IPS DF 4.7 (cell line): ENCODE measurements at regions not wholly inside any gene's neighbourhood (a gene's known extent, or its start where the extent isn't known, plus 50 kb on each side); places are given as distances from the start of the nearest gene placed in this dataset.

Experiments used
- DNase-seq: peaks from one replicate; pipeline ENCODE4 v3.0.0-alpha.2; 2013; ENCODE audit warnings: low spot score; ENCODE audit errors: extremely low read depth

DNA sequence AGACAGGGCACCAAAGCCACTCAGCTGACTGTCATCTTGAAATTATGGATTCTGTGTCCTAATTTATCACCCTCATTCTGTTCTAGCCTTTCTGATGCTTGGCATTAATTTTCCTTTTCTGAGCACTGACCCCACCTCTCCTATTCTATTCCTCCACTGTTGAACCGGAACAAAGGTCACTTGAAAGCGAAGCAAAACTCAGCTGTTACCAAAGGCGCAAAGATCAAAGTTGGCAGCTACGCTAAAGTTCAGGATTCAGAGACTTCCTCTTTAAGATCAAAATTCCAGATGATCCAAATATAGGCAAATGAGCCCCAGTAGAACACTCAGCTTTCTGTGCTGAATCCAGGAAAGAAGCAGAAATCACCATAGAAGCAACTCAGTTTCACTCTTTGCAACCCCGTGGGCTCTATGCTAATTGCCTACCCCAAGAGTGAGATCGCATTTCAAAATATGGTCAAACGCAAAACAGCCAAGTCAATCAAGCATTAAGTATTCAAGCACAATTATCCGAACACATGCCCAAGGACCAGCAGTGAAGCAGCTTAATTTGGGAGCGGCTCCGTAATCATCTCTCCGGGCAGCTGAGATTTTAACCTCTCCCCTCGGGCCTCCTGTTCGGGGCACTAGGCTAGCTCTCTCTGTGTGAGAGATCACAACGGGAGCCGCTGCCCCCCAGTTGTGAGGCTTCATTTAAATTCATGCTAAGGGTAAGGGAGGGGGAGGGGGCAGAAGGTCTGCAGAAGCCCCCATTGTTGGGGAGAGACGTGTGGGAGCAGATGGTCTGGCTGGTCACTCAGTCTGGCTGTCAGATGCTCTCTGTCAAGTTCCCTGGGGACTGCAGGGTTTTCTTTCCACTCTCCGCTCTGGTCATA lies 288.6 kb downstream of the ELAVL2 start:
- DNase-seq, result no peak

DNA sequence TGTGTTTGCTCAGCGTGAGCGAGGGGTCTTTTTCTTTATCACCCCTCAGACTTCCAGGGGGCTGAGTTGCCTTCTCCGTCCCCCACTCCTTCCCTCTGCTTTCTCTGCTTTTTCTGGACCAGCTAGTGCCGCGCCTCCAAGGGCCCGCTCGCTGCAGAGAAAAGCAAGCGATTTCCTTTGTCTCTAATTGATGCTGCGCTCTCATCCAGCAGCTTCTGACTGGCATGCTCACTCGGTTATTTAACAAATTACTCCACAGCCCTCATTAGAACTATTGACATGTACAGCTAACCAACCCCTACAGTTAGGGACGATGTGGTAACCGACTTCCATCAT lies 288.0 kb downstream of the ELAVL2 start:
- DNase-seq, result no peak

DNA sequence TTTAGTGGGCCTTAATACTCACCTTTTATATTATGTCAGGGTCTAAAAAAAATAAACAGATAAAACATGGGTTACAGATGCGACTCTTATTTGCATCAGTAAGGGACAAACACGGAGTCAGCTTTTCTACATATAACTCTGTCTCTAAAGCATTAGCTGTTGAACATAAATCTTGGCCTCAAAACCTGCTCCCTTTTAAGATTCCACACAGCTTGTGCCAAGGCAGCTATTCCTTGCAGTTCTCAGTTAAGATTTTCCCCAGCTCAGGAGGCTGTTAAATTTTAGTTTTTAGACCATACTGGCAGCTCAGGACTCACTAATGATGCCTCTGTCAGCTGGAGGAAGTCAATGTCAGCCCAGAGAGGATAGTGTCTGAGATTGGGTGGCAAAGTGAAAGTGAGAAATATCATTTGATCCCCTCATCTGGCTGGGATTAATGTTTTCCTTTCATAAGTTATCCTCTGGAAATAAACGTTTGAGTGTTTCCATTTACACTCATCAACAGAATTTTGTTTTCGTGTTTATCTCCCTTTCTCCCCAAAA lies 287.5 kb downstream of the ELAVL2 start:
- no peak for DNase-seq

DNA sequence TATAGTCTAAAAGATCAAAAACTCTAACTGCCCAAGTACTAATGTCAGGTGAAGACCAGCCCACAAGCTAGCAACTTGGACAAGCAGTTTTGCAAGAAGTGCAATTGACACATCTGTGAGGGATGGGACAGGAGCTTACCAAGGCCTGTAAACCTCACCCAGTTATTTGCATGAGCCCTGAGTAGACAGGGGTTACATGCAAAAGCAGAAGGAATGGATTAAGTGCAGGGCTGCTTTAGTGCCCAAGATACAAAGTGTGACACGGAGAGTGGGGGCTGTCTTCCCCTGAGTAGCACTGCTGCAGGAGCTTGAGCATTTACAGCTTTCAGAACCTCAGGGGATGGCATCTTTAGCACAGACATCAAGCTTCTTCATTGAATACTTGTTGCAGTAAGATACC lies 286.7 kb downstream of the ELAVL2 start:
- DNase-seq, result no peak

DNA sequence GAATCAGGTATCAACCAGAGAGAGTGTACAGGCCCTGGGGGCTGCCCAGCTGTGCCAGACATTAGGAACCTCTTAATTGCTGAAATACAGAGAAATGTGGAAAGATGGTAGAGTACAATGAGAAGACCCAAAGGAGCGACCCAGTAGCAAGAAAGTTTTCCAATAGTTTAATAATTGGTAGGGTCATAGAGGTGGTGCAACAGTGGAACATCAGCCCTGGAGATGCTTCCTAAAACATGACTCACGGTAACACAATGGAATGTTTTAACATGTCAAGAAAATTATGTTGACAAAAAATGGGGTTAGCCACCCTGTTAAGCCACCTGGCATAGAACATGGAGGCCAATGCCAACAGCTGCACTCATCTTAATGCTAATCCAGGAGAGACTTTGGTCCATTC lies 284.1 kb downstream of the ELAVL2 start:
- no peak for DNase-seq

DNA sequence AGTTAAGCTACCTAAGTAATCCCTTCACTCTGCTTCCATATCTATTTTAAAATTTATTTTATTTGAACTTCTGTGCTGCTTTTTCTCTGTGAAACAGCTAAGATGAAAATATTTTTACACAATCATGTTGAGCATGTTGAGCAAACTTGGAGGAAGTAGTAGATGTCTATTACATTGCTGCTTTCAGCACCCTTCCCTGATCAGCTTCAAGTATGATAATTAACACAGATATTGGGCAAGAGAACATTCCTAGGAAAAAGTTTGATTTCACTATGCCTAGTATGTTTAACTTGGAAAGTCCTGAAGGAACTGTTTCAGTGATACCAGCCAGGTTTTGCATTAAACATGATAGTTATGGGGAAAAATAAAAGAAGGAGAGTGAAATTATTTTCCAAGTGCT lies 283.6 kb downstream of the ELAVL2 start:
- no peak for DNase-seq

DNA sequence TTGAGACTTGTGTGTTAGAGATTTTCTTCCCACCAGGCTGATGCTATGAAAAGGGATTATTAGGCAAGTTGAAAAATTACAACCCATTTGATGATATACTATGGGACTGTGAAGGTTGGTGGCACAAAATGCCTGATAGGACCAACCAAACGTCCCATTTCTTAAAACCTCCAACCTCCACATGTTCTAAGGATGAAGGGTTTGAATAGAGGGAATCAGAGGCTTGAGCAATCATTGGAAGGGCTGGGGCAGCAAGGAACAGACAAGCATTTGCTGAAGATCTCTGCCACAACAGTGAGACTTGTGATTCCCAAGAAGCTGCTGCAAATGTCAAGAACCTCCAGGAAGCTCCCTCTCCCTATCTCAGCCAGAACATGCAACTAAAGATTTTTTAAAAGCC lies 283.1 kb downstream of the ELAVL2 start:
- DNase-seq, result no peak

DNA sequence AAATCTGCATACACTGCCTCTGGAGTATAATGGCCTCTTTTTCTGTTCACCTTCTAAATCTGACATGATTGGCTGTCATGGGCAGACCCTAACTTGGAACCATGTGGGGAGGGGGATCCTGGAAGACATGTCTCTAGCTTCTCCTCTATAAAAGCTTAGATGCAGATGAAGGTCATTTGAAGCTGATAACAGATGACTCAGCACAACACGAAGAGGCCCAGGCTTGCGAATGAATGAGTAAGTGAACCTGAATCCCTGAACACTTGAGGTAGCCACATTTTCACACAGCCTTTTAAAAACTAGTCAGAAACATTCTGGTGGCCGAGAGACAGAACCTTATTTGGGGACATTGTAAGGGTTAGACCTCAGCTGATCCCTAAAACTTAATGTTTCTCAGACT lies 282.6 kb downstream of the ELAVL2 start:
- DNase-seq, result no peak

DNA sequence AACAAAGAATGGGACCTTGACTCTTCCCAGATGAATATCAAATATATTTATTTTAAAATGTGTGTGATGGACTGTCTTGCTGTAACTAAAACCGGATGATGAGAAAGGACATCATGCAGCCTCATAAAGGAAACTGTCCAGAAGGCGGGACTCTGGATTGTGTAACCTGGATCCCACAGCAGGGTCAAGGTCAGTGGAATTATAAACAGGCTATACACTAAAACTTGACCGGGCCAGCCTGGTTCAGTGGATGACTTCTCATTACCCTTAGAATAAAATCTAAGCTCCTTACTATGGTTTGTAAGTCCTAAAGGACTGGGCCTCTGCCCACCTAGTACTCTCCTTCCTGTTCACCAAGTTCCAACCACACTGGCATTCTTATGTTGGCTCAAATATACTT lies 280.3 kb downstream of the ELAVL2 start:
- no peak for DNase-seq

DNA sequence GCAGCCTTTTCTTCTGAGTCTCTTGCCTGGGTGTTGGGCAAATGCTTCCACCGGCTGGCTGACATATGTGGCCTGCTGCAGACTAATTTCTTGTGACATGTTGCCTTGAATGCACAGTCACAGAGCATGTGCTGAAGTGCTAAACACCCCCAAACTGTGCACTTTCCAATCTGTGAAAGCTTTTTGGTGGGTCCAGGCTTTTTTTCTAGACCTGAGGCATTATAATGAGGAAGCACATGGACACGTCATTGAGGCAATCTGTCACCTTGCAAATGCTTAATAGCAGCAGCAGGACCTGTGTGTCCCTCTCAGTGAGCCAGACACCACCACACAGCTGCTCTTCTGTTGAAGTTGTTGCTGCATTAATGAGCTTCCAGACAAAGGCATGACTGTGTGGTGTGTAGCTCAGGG lies 274.7 kb downstream of the ELAVL2 start:
- no peak for DNase-seq

DNA sequence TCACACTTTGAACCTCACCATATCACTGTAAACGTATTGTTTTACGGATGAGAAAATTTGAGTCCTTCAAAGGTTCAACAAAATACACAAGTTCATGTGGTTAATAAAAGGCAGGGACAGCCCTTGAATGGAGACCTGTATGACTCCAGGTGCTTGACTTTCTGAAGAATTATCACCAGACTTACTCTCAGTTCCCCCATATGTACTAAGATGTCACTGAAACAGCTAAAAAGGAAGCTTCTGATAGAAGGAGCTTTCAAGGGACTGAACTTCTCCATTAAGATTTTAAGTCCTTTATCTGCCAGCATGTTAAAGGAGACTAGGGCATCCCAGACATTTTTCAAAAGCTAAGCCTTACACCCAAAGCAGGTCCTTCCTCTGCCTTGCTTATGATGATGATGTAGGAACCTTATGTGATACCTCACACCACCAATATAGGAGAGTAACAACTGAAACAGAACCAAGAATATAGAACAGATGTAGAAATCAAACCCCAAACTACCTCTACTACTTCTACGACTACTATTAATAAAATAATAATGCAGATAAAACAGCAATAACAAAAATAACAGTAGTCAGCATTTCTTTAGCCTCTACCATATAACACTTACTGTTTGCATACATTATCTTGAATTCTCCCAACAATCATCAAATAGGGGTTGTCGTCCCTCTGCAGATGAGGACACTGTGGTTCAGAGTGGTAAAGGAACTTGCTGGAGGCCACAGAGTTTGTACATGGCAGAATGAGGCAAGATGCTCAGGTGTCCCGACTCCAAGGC lies 273.9 kb downstream of the ELAVL2 start:
- DNase-seq, result no peak

DNA sequence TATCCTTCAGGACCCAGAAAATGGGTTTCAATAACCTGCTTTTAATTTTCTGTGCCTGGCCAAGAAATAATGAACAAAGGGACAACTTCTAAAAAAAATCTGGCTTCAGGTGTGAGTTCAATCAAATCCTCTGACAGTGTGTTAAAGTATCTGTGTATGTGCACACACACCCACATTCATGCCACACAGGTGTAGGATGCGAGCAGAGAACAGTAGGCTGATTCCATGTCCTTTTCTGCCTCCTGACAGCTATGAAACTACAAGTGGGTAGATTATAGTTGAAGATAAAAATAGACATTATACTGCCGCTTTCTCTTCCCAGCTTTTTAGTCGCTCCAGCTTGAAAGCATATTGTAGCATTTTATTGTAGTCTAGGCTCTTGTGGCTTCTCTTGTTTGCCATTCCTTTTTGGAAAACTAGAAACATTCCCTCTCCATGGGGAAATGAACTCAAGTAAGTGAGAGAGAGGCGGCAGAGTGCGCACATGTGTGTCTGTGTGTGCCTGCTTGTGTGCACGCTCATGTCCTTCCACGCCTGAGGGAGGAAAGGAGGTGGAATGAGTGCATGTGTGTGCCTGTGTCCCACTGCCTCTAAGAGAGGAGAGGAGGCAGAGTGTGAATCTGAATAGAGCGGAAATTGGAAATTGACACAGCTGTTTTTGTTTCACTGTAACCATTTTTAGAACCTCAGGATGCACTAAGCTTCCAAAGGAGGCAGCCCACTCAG lies 273.0 kb downstream of the ELAVL2 start:
- DNase-seq, result no peak

DNA sequence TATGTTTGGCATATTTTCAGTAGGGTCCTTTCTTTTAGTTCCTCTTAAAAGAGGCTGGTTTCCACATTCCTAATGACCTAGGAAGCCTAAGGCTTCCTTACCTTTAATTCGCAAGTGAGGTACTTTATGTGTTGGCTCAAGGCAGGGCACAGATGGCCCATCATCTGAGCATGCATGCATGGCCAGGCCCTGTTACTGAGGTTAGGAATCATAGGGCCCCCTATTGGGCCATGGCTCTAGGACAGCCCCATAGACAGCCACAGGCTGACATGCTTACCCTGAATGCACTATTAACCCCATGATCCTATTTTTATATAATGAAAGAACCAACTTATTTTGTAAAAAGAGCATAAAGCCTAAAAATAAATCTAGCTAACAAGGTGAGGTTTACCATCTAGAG lies 271.4 kb downstream of the ELAVL2 start:
- no peak for DNase-seq

DNA sequence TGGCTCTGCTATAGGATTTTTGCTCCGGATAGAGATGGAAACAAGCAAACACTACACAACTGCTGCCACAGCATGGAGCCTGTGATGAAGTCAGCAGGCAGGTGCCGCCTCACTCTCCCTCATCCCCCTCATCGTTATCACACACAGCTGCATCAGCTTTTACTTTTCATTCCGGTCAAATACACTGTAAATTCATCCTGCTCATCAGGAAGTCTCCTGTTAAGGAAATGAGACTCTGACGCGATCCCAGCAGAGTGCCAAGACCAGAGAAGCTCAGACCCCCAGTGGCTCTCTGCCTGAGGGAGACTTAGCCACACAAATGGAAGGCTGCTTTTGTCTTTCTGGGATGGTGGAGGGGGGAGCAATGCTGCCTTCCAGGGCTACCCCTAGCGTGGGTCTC lies 270.2 kb downstream of the ELAVL2 start:
- no peak for DNase-seq

DNA sequence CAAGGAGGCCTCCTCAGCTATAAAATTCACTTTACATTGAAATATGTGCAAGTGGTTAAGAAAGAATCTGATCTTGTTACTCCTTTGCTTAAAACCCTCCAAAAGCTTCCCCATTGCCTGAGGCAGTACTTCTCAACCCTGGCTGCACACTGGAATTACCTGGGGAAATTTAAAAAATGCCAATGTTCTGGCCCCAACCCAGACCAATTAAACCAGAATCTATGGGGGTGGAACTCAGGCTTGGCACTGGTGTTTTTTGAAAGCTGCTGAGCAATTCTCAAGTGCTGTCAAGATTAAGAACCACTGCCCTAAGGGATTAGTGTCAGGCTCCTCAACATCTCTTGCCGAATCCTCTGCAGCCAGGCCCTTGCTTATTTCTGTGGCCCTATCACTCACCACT lies 269.6 kb downstream of the ELAVL2 start:
- DNase-seq, result no peak

DNA sequence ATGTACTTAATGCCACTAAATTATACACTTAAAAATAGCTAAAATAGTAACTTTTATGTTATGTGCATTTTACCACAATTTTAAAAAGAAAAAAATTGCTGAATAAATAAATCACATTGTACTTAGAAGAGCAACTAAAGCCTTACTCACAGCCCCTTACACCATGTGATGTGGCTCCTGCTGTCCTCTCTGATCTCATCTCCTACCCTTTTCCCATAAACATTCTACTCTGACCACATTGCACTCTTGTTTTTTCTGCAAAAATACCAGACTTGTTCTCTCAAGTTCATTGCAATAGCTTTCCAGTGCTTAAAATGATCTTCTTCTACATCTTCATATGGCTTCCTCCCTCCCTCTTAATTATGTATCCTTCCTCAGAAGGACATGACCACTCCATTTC lies 268.4 kb downstream of the ELAVL2 start:
- DNase-seq, result no peak

DNA sequence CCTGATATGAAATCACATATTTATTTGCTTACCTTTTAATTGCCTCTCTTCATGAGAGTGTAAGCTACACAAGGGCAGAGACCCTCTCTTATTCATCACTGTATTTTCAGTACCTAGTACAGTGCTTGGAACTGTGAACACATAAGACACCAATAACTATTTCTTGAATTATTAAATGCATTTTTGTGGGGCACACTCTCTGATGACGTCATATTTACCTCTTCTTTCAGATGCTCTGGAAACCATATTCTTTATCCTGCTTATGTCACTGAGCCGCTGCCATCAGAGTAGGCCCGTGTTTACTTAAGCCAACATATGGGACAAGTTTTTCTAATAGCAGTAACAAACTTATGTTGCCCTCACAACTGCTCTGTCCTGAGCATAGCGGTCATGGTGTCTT lies 266.5 kb downstream of the ELAVL2 start:
- DNase-seq, result no peak

DNA sequence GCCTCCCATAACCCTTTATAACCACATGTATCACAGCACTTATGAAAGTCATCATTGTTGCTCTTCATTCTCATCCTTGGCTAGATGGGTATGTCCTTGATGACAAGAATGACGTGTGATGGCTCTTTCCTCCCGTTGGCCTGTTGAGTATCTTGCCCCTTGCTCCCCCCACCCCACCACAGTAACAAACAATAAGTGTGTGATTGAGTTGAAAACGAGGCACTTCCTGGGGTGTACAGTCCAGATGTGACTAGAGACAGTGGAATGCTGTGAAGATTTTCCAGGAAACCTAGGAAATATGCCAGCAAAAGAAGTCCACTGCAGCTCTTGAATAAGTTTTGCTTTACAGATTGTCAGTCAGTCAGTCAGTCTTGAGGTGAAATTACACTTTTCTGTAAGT lies 262.5 kb downstream of the ELAVL2 start:
- DNase-seq, result no peak

DNA sequence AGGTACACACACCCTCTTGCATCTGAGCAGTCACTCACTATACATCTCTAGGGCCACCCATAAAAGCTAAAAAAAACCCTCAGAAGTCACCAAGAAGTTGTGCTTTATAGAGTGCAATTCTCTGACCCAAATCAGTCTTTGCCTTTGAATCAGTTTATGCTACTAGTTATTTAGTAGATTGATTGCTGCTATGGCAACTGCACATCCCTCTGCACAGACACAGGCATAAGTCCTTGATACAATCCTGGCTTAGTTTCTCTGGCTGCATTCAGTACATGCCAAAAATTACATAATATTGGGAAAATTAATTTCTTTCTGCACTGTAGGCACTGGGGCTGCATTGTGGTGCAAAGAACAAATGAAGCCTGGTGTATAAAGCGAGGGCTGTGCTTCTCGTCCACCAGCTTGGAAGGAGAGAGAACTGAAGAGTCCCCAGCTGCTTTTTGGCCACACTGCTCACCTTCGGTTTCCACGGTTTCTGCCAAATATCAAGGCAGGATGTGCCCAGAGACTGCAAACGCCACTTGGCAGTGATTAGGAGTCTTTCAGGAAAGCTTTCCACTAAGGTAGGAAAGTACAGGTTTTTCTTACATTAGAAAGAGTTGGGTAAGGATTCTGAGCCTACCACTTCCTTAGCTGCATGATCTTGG lies 258.4 kb downstream of the ELAVL2 start:
- no peak for DNase-seq

DNA sequence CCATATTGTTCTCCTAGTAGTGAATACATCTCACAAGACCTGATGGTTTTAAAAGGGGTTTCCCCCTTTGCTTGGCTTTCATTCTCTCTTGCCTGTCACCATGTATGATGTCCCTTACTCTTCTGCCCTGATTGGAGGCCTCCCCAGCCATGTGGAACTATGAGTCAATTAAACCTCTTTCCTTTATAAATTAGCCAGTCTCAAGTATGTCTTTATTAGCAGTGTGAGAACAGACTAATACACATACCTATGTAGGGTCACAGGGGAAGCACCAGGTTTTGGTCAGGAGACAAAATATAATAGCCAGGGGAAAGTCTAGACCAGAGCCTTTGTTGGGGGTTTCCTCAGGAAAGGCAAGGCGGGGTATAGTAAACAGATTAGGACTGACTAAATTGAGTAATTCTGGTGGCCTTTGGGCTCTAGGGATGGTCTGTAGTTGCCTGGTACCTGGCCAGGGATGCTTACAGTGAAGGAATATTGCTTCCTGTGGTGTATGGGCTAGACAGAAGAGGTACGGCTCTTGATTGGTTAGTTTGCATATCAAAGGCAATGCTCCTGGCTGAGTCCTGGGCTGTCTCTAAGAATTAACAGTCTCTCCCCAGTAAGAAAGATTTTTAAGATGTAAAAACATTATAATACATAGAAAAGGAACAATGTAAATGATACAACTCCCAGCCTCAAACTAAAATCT lies 254.5 kb downstream of the ELAVL2 start:
- no peak for DNase-seq

DNA sequence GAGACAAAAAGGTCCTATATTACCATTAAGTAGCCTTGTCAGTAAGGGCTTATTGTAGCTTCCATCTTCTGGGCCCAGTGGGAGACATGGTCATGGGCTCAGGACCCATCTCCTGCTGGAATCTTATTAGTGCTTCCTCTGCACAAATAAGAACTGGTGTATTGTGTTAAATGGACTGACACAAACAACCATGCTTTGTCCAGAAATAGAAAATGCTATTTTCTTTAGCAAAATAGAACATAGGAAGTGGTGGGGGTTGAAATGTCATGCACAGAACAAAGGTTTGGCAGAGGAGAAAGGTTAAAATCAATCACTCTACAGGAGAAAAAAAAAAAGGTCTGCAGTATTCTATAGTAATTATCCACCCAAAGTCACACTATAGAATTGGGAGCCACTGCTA lies 252.2 kb downstream of the ELAVL2 start:
- no peak for DNase-seq
